Stomach (tissue), 8 donors: ENCODE measurements at regions not wholly inside any gene's neighbourhood (a gene's known extent, or its start where the extent isn't known, plus 50 kb on each side); places are given as distances from the start of the nearest gene placed in this dataset.

Experiments
- DNase-seq, 2 donors: peaks; one replicate each; pipeline versions ENCODE4 v3.0.0 to v3.0.0-alpha.2; 2013 to 2019
- H3K27ac ChIP-seq, 5 donors: fragments of 200-600 bp in 4 of 5; sonication (generic) in 4 of 5; one replicate each; pipeline ENCODE4 v1.5.1; 2013 to 2019; ENCODE audit warnings: mild to moderate bottlenecking in 1 of 5, moderate library complexity in 1 of 5
- H3K27me3 ChIP-seq, 3 donors: fragments of 200-600 bp; sonication (generic); one replicate each; pipeline ENCODE4 v1.5.1; 2017 to 2019; ENCODE audit warnings: mixed run types in 1 of 3
- H3K36me3 ChIP-seq, 4 donors: fragments of 200-600 bp; sonication (generic); 1 replicate in 3 of 4; 2 replicates in 1 of 4; pipeline ENCODE4 v1.5.1; 2016 to 2019
- H3K4me1 ChIP-seq, 4 donors: fragments of 200-600 bp; sonication (generic); one replicate each; pipeline ENCODE4 v1.5.1; 2016 to 2019
- H3K4me3 ChIP-seq, 4 donors: fragments of 200-600 bp; sonication (generic) in 3 of 4; one replicate each; pipeline ENCODE4 v1.5.1; 2016 to 2019; ENCODE audit warnings: mild to moderate bottlenecking in 1 of 4
- H3K9me3 ChIP-seq, 4 donors: fragments of 200-600 bp; sonication (generic); one replicate each; pipeline ENCODE4 v1.5.1; 2016 to 2019
- EP300 ChIP-seq: sonication (generic); formaldehyde crosslinking; IDR thresholded peaks from one replicate; pipeline ENCODE4 v1.6.1; 2017; ENCODE audit warnings: antibody characterized with exemption
- POLR2A ChIP-seq, 4 donors: fragments of 450-650 bp; IDR thresholded peaks; one replicate each; pipeline ENCODE4 v1.6.1; 2016; ENCODE audit warnings: antibody characterized with exemption in 4 of 4, control low read depth in 2 of 4, mild to moderate bottlenecking in 1 of 4, moderate library complexity in 1 of 4
- POLR2AphosphoS5 ChIP-seq, 3 donors: sonication (generic); formaldehyde crosslinking; IDR thresholded peaks; one replicate each; pipeline ENCODE4 v1.6.1; 2016; ENCODE audit warnings: antibody characterized with exemption in 3 of 3
- WGBS, 5 donors: extraction: QIAGEN DNeasy Blood & Tissue Kit in 3 of 5; methylation state at CpG; one replicate each; pipeline versions ENCODE4 v1.1.5 to v1.1.7; 2013 to 2018; 5-methylcytosine and 5-hydroxymethylcytosine counted together
- intact Hi-C: fragments of 100-400 bp; cut with DNase I; formaldehyde crosslinking; loops from one replicate; pipeline ENCODE4 v1.15.1; 2023; ENCODE audit warnings: low total_unique reads
- TF ChIP-seq, protein P1 (sequence below), 7 experiments: fragments of 450-650 bp in 4 of 7; fragments of 200-600 bp in 3 of 7; sonication (generic) in 3 of 7; IDR thresholded peaks; one replicate each; pipeline ENCODE4 v1.5.1; 2016 to 2019; ENCODE audit warnings: antibody characterized with exemption in 7 of 7, control low read depth in 2 of 7, mild to moderate bottlenecking in 1 of 7
- donor health status: healthy with polysubstance abuse.
- donor health status: Bipolar disorder and iron deficiency.
- donor health status: healthy.

DNA sequence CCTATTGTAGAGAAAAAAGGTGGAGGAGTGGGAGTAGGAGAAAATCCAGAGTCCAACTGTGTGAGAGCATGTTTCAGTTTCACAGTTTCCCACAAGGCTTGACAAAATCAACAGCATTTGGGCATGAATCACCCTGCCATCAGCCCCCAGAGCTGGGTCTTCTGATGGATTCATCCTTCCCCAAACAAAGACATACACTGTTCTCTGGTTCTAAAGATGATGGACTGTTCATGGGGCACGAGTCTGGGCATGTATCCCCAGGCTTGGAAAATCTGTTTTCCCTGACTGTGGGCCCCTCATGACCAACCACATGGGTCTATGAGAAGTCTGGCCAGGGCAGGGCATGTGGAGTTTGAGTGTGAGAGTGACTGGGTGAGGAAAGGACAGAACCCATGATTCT is 210.4 kb upstream of the IRX5 start:
- no peak overlapping the region for H3K4me3 ChIP-seq
- H3K27ac ChIP-seq = no peak overlapping the region
- intact Hi-C loops = no loop called here
- DNase-seq = no peak
- H3K36me3 ChIP-seq = no peaks in the 10 kb centered on the region
- no peaks in the 10 kb centered on the region for H3K9me3 ChIP-seq
- H3K4me1 ChIP-seq = no peaks in the 10 kb centered on the region
- TF ChIP-seq POLR2A (IDR thresholded peaks at IDR 0.05) (no peak), EP300 (no peak), POLR2AphosphoS5 (IDR thresholded peaks at IDR 0.05) (no peak)
- TF ChIP-seq, protein P1, sequence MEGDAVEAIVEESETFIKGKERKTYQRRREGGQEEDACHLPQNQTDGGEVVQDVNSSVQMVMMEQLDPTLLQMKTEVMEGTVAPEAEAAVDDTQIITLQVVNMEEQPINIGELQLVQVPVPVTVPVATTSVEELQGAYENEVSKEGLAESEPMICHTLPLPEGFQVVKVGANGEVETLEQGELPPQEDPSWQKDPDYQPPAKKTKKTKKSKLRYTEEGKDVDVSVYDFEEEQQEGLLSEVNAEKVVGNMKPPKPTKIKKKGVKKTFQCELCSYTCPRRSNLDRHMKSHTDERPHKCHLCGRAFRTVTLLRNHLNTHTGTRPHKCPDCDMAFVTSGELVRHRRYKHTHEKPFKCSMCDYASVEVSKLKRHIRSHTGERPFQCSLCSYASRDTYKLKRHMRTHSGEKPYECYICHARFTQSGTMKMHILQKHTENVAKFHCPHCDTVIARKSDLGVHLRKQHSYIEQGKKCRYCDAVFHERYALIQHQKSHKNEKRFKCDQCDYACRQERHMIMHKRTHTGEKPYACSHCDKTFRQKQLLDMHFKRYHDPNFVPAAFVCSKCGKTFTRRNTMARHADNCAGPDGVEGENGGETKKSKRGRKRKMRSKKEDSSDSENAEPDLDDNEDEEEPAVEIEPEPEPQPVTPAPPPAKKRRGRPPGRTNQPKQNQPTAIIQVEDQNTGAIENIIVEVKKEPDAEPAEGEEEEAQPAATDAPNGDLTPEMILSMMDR (IDR thresholded peaks at IDR 0.05) = no peak
- 56 to 88% (median 74%) methylated on average over 1 of the region's 1 CpG for WGBS, 5 donors
- no peaks in the 10 kb centered on the region for H3K27me3 ChIP-seq

DNA sequence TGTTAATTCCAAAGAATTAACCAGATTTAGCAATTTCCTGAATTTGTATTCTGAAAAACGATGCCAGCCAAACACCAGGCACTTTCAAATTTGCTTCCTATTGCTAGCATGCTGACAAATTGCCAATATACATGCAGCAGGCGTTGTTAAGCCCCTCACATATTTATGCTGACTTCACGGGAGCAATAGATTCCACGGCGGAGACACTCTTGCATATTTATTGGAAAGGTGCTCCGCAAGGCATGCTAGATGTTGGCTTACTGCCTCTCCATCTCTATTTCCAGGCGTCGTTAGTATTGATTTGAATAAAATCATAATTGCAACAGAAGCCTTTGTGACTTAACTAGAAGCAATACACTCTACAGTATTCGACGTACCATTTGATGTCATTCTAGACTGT is 211.0 kb upstream of the IRX5 start:
- Histone ChIP-seq H3K36me3 (no peaks in the 10 kb centered on the region), H3K4me1 (no peaks in the 10 kb centered on the region), H3K27me3 (no peaks in the 10 kb centered on the region), H3K9me3 (no peaks in the 10 kb centered on the region), H3K4me3 (no peak overlapping the region), H3K27ac (no peak overlapping the region)
- no peak for DNase-seq
- TF ChIP-seq, protein P1 (IDR thresholded peaks at IDR 0.05) = no peak
- TF ChIP-seq POLR2A (IDR thresholded peaks at IDR 0.05) (no peak), EP300 (no peak), POLR2AphosphoS5 (IDR thresholded peaks at IDR 0.05) (no peak)
- 83 to 89% (median 88%) methylated on average over 10 of the region's 10 CpGs for WGBS, 5 donors
- intact Hi-C loops = no loop called here

- Histone ChIP-seq H3K36me3 (no peaks in the 10 kb centered on the region), H3K4me3 (no peak overlapping the region), H3K27me3 (no peaks in the 10 kb centered on the region), H3K4me1 (no peaks in the 10 kb centered on the region), H3K9me3 (no peaks in the 10 kb centered on the region), H3K27ac (no peak overlapping the region)
- TF ChIP-seq POLR2A (IDR thresholded peaks at IDR 0.05) (no peak), POLR2AphosphoS5 (IDR thresholded peaks at IDR 0.05) (no peak), EP300 (no peak)
- TF ChIP-seq, protein P1 (IDR thresholded peaks at IDR 0.05) = no peak
- DNase-seq = no peak
- WGBS, 5 donors = 90 to 94% (median 93%) methylated on average over 12 of the region's 12 CpGs
- intact Hi-C loops = no loop called here
Measured at GRCh38 chr16:54718376-54718775, 212.3 kb upstream of the IRX5 start.

DNA sequence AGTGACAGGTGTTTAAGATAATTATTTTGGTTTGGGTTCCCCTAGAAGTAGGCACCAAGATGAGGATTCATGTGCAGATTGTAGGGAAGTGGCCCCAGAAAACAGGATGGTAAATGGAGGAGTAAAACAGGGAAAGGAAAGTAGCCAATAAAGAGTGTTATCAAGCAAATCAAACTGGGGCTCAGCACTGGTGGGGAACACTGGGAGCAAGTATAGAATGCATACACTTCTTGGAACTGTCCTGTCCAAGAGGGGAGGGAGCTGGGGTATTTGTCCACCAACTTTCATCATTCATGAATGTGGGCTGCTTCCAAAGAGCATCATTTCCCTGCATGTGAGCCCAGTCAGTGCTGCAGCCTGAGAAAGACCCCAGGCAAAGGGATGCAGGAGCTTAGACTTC is 215.7 kb upstream of the IRX5 start:
- H3K27me3 ChIP-seq = no peaks in the 10 kb centered on the region
- TF ChIP-seq POLR2A (IDR thresholded peaks at IDR 0.05) (no peak), EP300 (no peak), POLR2AphosphoS5 (IDR thresholded peaks at IDR 0.05) (no peak)
- TF ChIP-seq, protein P1 (IDR thresholded peaks at IDR 0.05) = no peak
- no peak overlapping the region for H3K4me3 ChIP-seq
- intact Hi-C loops = no loop called here
- no peaks in the 10 kb centered on the region for H3K4me1 ChIP-seq
- no peaks in the 10 kb centered on the region for H3K36me3 ChIP-seq
- H3K27ac ChIP-seq = no peak overlapping the region
- DNase-seq = no peak
- no peaks in the 10 kb centered on the region for H3K9me3 ChIP-seq
